Panc1 (cell line): ENCODE measurements at regions not wholly inside any gene's neighbourhood (a gene's known extent, or its start where the extent isn't known, plus 50 kb on each side); places are given as distances from the start of the nearest gene placed in this dataset.
"Not testable (repeated sequence)": the region's sequence is repeated elsewhere in the genome, so short reads cannot be mapped to it uniquely, and the experiment has no call there.

Experiments used
- ATAC-seq: fragments of 200-7000 bp; cut with Tn5 transposase; 2 replicates; pipeline ENCODE4 v1.9.1; 2020; ENCODE audit warnings: mild to moderate bottlenecking, moderate library complexity
- BruUV-seq: library from RNA; stranded (reverse); fragments of 400-500 nt; replicated peaks from 2 replicates; lab custom pipeline; 2021; lab: Mats Ljungman, UMichigan
- CTCF ChIA-PET: fragments of 300-600 bp; sonication (Branson Sonifier 250); formaldehyde crosslinking; loops from one replicate; lab custom pipeline; 2022; ENCODE audit warnings: antibody characterized with exemption; lab: Charles Lee
- POLR2A ChIA-PET: fragments of 300-600 bp; sonication (Branson Sonifier 250); formaldehyde crosslinking; loops from one replicate; lab custom pipeline; 2022; ENCODE audit warnings: antibody characterized with exemption; lab: Charles Lee
- DNase-seq: peaks from one replicate; pipeline ENCODE4 v3.0.0-alpha.2; 2010; ENCODE audit warnings: low read depth, low spot score
- H3K27ac ChIP-seq: 2 replicates; pipeline ENCODE4 v1.5.1; 2011; ENCODE audit warnings: mild to moderate bottlenecking, low read length, inconsistent platforms
- H3K27me3 ChIP-seq: fragments of 200-500 bp; sonication (Bioruptor generic); 2 replicates; pipeline ENCODE4 v1.6.0; 2014; ENCODE audit warnings: low read length, inconsistent platforms; ENCODE audit not compliant: control insufficient read depth, insufficient read depth
- H3K36me3 ChIP-seq: fragments of 200-500 bp; sonication (Bioruptor generic); 2 replicates; pipeline ENCODE4 v1.5.1; 2014; ENCODE audit warnings: inconsistent platforms, mild to moderate bottlenecking, low read length, moderate library complexity; ENCODE audit not compliant: control insufficient read depth, insufficient read depth
- H3K4me1 ChIP-seq: 2 replicates; pipeline ENCODE4 v1.5.1; 2011; ENCODE audit warnings: inconsistent platforms, mild to moderate bottlenecking, low read length, moderate library complexity; ENCODE audit not compliant: control insufficient read depth, insufficient read depth
- H3K4me3 ChIP-seq, 2 experiments: 2 replicates each; pipeline ENCODE4 v1.5.1; 2011 to 2012; ENCODE audit warnings: low read depth in 2 of 2, low read length in 2 of 2, mild to moderate bottlenecking in 2 of 2, inconsistent platforms in 1 of 2, moderate library complexity in 1 of 2
- H3K9me3 ChIP-seq: fragments of 200-500 bp; sonication (Bioruptor generic); 2 replicates; pipeline ENCODE4 v1.5.1; 2014; ENCODE audit warnings: low read depth, mild to moderate bottlenecking, inconsistent platforms, low read length, moderate library complexity; ENCODE audit not compliant: control insufficient read depth, insufficient read depth
- POLR2AphosphoS5 ChIP-seq: IDR thresholded peaks from 2 replicates; pipeline ENCODE4 v1.6.1; 2012; ENCODE audit warnings: mild to moderate bottlenecking, low read depth, low read length, moderate library complexity
- REST ChIP-seq, 2 experiments: IDR thresholded peaks; 2 replicates each; pipeline ENCODE4 v1.6.1; 2011 to 2012; ENCODE audit warnings: low read depth in 2 of 2, control low read depth in 1 of 2, low read length in 1 of 2, mild to moderate bottlenecking in 1 of 2, moderate library complexity in 1 of 2; ENCODE audit not compliant: insufficient read depth in 1 of 2
- SIN3A ChIP-seq: IDR thresholded peaks from 2 replicates; pipeline ENCODE4 v1.6.1; 2012; ENCODE audit warnings: low read depth, mild to moderate bottlenecking, low read length, moderate library complexity, borderline replicate concordance; ENCODE audit not compliant: insufficient read depth
- TCF7L2 ChIP-seq: IDR thresholded peaks from 2 replicates; pipeline ENCODE4 v1.6.1; 2011; ENCODE audit warnings: mild to moderate bottlenecking, low read depth, low read length, inconsistent platforms
- in situ Hi-C: cut with HindIII; loops from 2 replicates; pipeline ENCODE4 v1.10.0; 2016; ENCODE audit warnings: low sequenced_read_pairs, low pct_unique_long_range_greater_than_20kb
- intact Hi-C: fragments of 100-400 bp; cut with micrococcal nuclease; formaldehyde crosslinking; loops from one replicate; pipeline ENCODE4 v1.10.0; 2022; ENCODE audit not compliant: unreplicated experiment
- TF ChIP-seq, protein P1 (sequence below): fragments of 450-650 bp; IDR thresholded peaks from 2 replicates; pipeline ENCODE4 v1.5.1; 2017; ENCODE audit warnings: mild to moderate bottlenecking

DNA sequence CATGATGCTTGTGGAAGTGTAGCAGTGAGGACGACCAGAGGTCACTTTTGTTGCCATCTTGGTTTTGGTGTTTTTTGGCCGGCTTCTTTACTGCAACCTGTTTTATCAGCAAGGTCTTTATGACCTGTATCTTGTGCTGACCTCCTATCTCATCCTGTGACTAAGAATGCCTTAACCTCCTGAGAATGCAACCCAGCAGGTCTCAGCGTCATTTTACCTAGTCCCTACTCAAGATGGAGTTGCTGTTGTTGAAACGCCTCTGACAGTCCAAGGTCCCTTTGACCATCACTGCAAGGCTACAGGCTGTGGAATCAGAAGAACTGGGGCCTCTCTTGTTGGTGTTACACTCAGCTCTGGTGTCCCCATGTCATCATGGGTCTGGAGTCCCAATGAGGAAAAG is 61.5 kb upstream of the ADRA1D start:
- H3K27ac ChIP-seq, POLR2A ChIA-PET, H3K4me1 ChIP-seq, DNase-seq, H3K4me3 ChIP-seq, H3K27me3 ChIP-seq, in situ Hi-C loops, BruUV-seq, intact Hi-C loops, CTCF ChIA-PET, H3K9me3 ChIP-seq, ATAC-seq, H3K36me3 ChIP-seq: not testable (repeated sequence)

GRCh38 chr20:4306206-4306605 is 57.1 kb upstream of the ADRA1D start:
- no peaks in the 10 kb centered on the region for H3K9me3 ChIP-seq
- in situ Hi-C loops = no loop called here
- no peak for ATAC-seq
- no peak overlapping the region for H3K27ac ChIP-seq
- H3K4me1 ChIP-seq = no peaks in the 10 kb centered on the region
- BruUV-seq = no TSS peak
- no peaks in the 10 kb centered on the region for H3K27me3 ChIP-seq
- ChIA-PET POLR2A (no interaction called here), CTCF (no interaction called here)
- TF ChIP-seq REST (IDR thresholded peaks at IDR 0.05; ENCODE audit: insufficient read depth in 1 of 2, low read depth in 2 of 2, low read length in 1 of 2) (no peak), TCF7L2 (no peak), SIN3A (no peak), POLR2AphosphoS5 (no peak)
- TF ChIP-seq, protein P1, sequence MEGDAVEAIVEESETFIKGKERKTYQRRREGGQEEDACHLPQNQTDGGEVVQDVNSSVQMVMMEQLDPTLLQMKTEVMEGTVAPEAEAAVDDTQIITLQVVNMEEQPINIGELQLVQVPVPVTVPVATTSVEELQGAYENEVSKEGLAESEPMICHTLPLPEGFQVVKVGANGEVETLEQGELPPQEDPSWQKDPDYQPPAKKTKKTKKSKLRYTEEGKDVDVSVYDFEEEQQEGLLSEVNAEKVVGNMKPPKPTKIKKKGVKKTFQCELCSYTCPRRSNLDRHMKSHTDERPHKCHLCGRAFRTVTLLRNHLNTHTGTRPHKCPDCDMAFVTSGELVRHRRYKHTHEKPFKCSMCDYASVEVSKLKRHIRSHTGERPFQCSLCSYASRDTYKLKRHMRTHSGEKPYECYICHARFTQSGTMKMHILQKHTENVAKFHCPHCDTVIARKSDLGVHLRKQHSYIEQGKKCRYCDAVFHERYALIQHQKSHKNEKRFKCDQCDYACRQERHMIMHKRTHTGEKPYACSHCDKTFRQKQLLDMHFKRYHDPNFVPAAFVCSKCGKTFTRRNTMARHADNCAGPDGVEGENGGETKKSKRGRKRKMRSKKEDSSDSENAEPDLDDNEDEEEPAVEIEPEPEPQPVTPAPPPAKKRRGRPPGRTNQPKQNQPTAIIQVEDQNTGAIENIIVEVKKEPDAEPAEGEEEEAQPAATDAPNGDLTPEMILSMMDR = no peak
- H3K36me3 ChIP-seq = no peaks in the 10 kb centered on the region
- H3K4me3 ChIP-seq = no peak overlapping the region
- intact Hi-C loops = no loop called here
- no peak for DNase-seq

DNA sequence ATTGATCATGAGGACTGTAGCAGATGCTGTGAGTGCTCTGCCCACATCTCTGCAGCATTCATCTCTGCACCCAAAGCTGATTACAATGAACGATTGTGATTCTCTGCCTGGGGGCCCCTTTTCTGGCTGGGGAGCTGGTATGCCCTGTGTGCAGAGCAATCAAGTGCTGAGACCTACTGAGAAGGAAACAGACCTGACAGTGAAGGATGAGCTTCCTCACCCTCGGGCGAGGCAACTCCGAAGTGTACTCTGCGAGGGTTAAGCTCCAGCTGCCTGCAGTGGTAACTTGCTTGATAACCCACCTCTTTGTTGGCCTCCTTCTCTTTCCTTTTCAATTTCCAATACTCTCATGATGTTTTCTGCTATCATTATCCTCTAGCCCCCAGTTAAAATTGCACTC is 56.0 kb upstream of the ADRA1D start:
- H3K4me1 ChIP-seq = no peaks in the 10 kb centered on the region
- no peak overlapping the region for H3K4me3 ChIP-seq
- in situ Hi-C loops = no loop called here
- intact Hi-C loops = no loop called here
- no peaks in the 10 kb centered on the region for H3K27me3 ChIP-seq
- ChIA-PET CTCF (no interaction called here), POLR2A (no interaction called here)
- DNase-seq (no peak), ATAC-seq (no peak)
- no peaks in the 10 kb centered on the region for H3K36me3 ChIP-seq
- no peak overlapping the region for H3K27ac ChIP-seq
- H3K9me3 ChIP-seq = no peaks in the 10 kb centered on the region
- no peak for TF ChIP-seq REST (IDR thresholded peaks at IDR 0.05; ENCODE audit: insufficient read depth in 1 of 2, low read depth in 2 of 2, low read length in 1 of 2)
- no peak for TF ChIP-seq TCF7L2
- TF ChIP-seq SIN3A = no peak
- TF ChIP-seq, protein P1 = no peak
- TF ChIP-seq POLR2AphosphoS5 = no peak
- no TSS peak for BruUV-seq
